22Rv1 (cell line): ENCODE measurements at regions not wholly inside any gene's neighbourhood (a gene's known extent, or its start where the extent isn't known, plus 50 kb on each side); places are given as distances from the start of the nearest gene placed in this dataset.

ENCODE experiments used
- H3K27ac ChIP-seq: fragments of 450-650 bp; 2 replicates; pipeline ENCODE4 v1.5.1; 2017
- CTCF ChIP-seq: fragments of 450-650 bp; IDR thresholded peaks from 2 replicates; pipeline ENCODE4 v1.5.1; 2017; ENCODE audit warnings: mild to moderate bottlenecking
- ZFX ChIP-seq: fragments of 450-650 bp; IDR thresholded peaks from 2 replicates; pipeline ENCODE4 v1.6.1; 2017; ENCODE audit warnings: antibody characterized with exemption, borderline replicate concordance

GRCh38 chr4:89561048-89561447 lies 253.4 kb upstream of the GPRIN3 start:
- no peak overlapping the region for H3K27ac ChIP-seq
- TF ChIP-seq ZFX = no peak
- TF ChIP-seq CTCF = no peak

- peak; percentile 82 for TF ChIP-seq CTCF
- TF ChIP-seq ZFX = no peak
- H3K27ac ChIP-seq = no peak overlapping the region
These were observed 250.5 kb upstream of the GPRIN3 start for GRCh38 chr4:89558147-89558546.

GRCh38 chr4:89556601-89557305 lies 249.2 kb upstream of the GPRIN3 start:
- TF ChIP-seq CTCF = no peak
- TF ChIP-seq ZFX = no peak
- no peak overlapping the region for H3K27ac ChIP-seq

GRCh38 chr4:89551191-89551590 lies 243.6 kb upstream of the GPRIN3 start:
- no peak overlapping the region for H3K27ac ChIP-seq
- TF ChIP-seq CTCF = no peak
- TF ChIP-seq ZFX = no peak

GRCh38 chr4:89549907-89550306 lies 242.3 kb upstream of the GPRIN3 start:
- TF ChIP-seq ZFX = no peak
- no peak for TF ChIP-seq CTCF
- no peak overlapping the region for H3K27ac ChIP-seq

GRCh38 chr4:89545315-89545714 lies 237.7 kb upstream of the GPRIN3 start:
- no peak overlapping the region for H3K27ac ChIP-seq
- TF ChIP-seq ZFX (no peak), CTCF (no peak)

GRCh38 chr4:89541998-89542397 lies 234.4 kb upstream of the GPRIN3 start:
- TF ChIP-seq CTCF = no peak
- TF ChIP-seq ZFX = no peak

More at GRCh38 chr4:89541998-89542397, 234.4 kb upstream of the GPRIN3 start:
- H3K27ac ChIP-seq = no peak overlapping the region
